ENCODE measurements at regions not wholly inside any gene's neighbourhood (a gene's known extent, or its start where the extent isn't known, plus 50 kb on each side); places are given as distances from the start of the nearest gene placed in this dataset.

DNA sequence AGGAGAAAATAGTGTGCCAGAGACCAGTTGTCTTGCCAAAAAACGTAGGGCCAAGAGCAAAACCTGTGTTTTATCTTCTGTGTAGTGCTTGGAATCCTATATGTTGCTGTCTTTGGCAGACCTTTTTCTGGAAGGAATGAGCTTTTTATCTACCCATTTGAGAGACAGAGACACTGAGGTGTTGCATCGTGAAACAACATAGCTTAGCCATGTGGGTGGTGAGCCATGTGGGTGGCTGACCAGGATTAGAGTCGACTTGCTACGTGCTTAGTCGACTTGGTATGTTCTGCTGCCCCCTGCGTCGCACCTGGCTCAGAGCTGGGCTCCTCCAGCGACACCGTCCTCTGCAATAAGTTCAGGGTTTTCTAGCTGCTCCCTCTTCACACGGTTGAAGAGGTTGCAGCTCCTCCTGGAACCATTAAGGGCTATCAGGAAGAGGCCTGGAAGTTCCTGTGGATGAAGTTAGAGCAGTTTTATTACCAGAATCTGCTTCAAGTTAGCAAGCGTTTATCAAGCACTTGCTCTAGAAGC, 175.8 kb downstream of the SH2D4B start:
- FAIRE-seq (no peak), DNase-seq (ENCODE audit: low spot score) (no peak), ATAC-seq (no peak)
- H3K79me2 ChIP-seq (ENCODE audit: insufficient read depth, low read length) = no peaks in the 10 kb centered on the region
- H3K27ac ChIP-seq (ENCODE audit: extremely low read length, insufficient read depth, low read length) = no peak overlapping the region
- H3K36me3 ChIP-seq (replicated peaks in 1 of 2; ENCODE audit: control insufficient read depth in 1 of 2, insufficient read depth in 2 of 2, low read length in 2 of 2) = no peaks in the 10 kb centered on the region
- H3K4me2 ChIP-seq (ENCODE audit: low read depth, low read length) = no peak overlapping the region
- peaks cover 0 to 5% of the 10 kb centered on the region in 2 experiments; a peak in 3 of 5 replicates for H3K27me3 ChIP-seq (ENCODE audit: control insufficient read depth in 1 of 2, insufficient read depth in 2 of 2, low read length in 2 of 2)
- no peaks in the 10 kb centered on the region; the same call in 1 of the 2 replicates for H3K4me1 ChIP-seq (ENCODE audit: insufficient read depth, low read length)
- H2AFZ ChIP-seq (ENCODE audit: low read length) = no peak overlapping the region
- no TSS peak for BruUV-seq (replicated peaks)
- no peaks in the 10 kb centered on the region for H4K20me1 ChIP-seq (ENCODE audit: insufficient read depth, low read length)
- ChIA-PET POLR2A (no interaction called here), CTCF (ENCODE audit: low intra/inter-chr PET ratio, low total read pairs) (no interaction called here)
- H3K4me3 ChIP-seq (replicated peaks in 1 of 3; ENCODE audit: insufficient read depth in 1 of 3, low read depth in 2 of 3, low read length in 3 of 3) = no peak overlapping the region
- intact Hi-C loops (cut with micrococcal nuclease; ENCODE audit: unreplicated experiment) = no loop called here
- TF ChIP-seq ZNF274 (CRISPR knock-in tag; IDR thresholded peaks at IDR 0.05) (no peak), FOXP1 (IDR thresholded peaks at IDR 0.05) (no peak), FOXP1 (CRISPR knock-in tag; IDR thresholded peaks at IDR 0.05) (no peak), ZFX (CRISPR knock-in tag; IDR thresholded peaks at IDR 0.05; ENCODE audit: low read depth) (no peak), MYC (CRISPR knock-in tag; IDR thresholded peaks at IDR 0.05; ENCODE audit: borderline replicate concordance) (no peak), SIX1 (CRISPR knock-in tag; IDR thresholded peaks at IDR 0.05; ENCODE audit: borderline replicate concordance) (no peak), ARNT2 (CRISPR knock-in tag; IDR thresholded peaks at IDR 0.05; ENCODE audit: low read depth) (no peak), FOXA1 (IDR thresholded peaks at IDR 0.05) (no peak), FOXA1 (CRISPR knock-in tag; IDR thresholded peaks at IDR 0.05) (no peak), ZNF772 (CRISPR knock-in tag; IDR thresholded peaks at IDR 0.05) (no peak), TCF12 (IDR thresholded peaks at IDR 0.05) (no peak), TCF12 (CRISPR knock-in tag; IDR thresholded peaks at IDR 0.05) (no peak), TAF1 (CRISPR knock-in tag; IDR thresholded peaks at IDR 0.05) (no peak), ZNF766 (CRISPR knock-in tag; IDR thresholded peaks at IDR 0.05; ENCODE audit: borderline replicate concordance) (no peak), TBL1XR1 (IDR thresholded peaks at IDR 0.05; ENCODE audit: borderline replicate concordance, low read length, partially characterized antibody) (no peak), GTF3A (CRISPR knock-in tag; conservative IDR thresholded peaks at IDR 0.05) (no peak), HOXA7 (CRISPR knock-in tag; IDR thresholded peaks at IDR 0.05) (no peak), ZNF256 (CRISPR knock-in tag; conservative IDR thresholded peaks at IDR 0.05) (no peak), ZNF143 (CRISPR knock-in tag; IDR thresholded peaks at IDR 0.05) (no peak), ZSCAN21 (CRISPR knock-in tag; IDR thresholded peaks at IDR 0.05; ENCODE audit: borderline replicate concordance) (no peak)
- TF ChIP-seq, protein P1, sequence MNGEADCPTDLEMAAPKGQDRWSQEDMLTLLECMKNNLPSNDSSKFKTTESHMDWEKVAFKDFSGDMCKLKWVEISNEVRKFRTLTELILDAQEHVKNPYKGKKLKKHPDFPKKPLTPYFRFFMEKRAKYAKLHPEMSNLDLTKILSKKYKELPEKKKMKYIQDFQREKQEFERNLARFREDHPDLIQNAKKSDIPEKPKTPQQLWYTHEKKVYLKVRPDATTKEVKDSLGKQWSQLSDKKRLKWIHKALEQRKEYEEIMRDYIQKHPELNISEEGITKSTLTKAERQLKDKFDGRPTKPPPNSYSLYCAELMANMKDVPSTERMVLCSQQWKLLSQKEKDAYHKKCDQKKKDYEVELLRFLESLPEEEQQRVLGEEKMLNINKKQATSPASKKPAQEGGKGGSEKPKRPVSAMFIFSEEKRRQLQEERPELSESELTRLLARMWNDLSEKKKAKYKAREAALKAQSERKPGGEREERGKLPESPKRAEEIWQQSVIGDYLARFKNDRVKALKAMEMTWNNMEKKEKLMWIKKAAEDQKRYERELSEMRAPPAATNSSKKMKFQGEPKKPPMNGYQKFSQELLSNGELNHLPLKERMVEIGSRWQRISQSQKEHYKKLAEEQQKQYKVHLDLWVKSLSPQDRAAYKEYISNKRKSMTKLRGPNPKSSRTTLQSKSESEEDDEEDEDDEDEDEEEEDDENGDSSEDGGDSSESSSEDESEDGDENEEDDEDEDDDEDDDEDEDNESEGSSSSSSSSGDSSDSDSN (CRISPR knock-in tag; IDR thresholded peaks at IDR 0.05) = no peak
- in situ Hi-C loops (cut with HindIII; ENCODE audit: extremely low pct_ligation_motif_present, low pct_unique_long_range_greater_than_20kb) = no loop called here
- H3K9me3 ChIP-seq (ENCODE audit: low read length) = no peaks in the 10 kb centered on the region
- 39% methylated on average over 11 of the region's 11 CpGs for WGBS (ENCODE audit: low lambda C conversion rate)
- no peak overlapping the region for H3K9ac ChIP-seq (ENCODE audit: insufficient read depth, low read depth, low read length)

All from HepG2 (cell line).